HepG2 (cell line): ENCODE measurements at regions not wholly inside any gene's neighbourhood (a gene's known extent, or its start where the extent isn't known, plus 50 kb on each side); places are given as distances from the start of the nearest gene placed in this dataset.

Source experiments
- CBX5 ChIP-seq: sonication (generic); formaldehyde crosslinking; IDR thresholded peaks from 2 replicates; pipeline ENCODE4 v1.4.0; 2020; ENCODE audit warnings: missing genetic modification reagents, borderline replicate concordance
- FOXC1 ChIP-seq: sonication (generic); formaldehyde crosslinking; IDR thresholded peaks from 2 replicates; pipeline ENCODE4 v1.8.0; 2022; ENCODE audit warnings: mild to moderate bottlenecking, missing genetic modification reagents, borderline replicate concordance
- GZF1 ChIP-seq: sonication (generic); formaldehyde crosslinking; IDR thresholded peaks from 2 replicates; pipeline ENCODE4 v1.5.1; 2020; ENCODE audit warnings: mild to moderate bottlenecking, missing genetic modification reagents
- HMGA1 ChIP-seq: sonication (generic); formaldehyde crosslinking; conservative IDR thresholded peaks from 2 replicates; pipeline ENCODE4 v1.4.0; 2020; ENCODE audit warnings: missing genetic modification reagents
- IKZF4 ChIP-seq: sonication (generic); formaldehyde crosslinking; IDR thresholded peaks from 2 replicates; pipeline ENCODE4 v1.5.1; 2020; ENCODE audit warnings: borderline replicate concordance, mild to moderate bottlenecking, low read depth, missing genetic modification reagents; ENCODE audit errors: not compliant biosample characterization
- NFE2L2 ChIP-seq: fragments of 150-350 bp; IDR thresholded peaks from 2 replicates; pipeline ENCODE4 v1.6.1; 2014; ENCODE audit warnings: low read length
- NR1H2 ChIP-seq: sonication (generic); formaldehyde crosslinking; IDR thresholded peaks from 2 replicates; pipeline ENCODE4 v1.8.1; 2022; ENCODE audit warnings: low read depth, missing genetic modification reagents, borderline replicate concordance
- PHB2 ChIP-seq: fragments of 450-650 bp; IDR thresholded peaks from 2 replicates; pipeline ENCODE4 v1.6.1; 2018; ENCODE audit not compliant: partially characterized antibody
- SETDB1 ChIP-seq: sonication (generic); formaldehyde crosslinking; IDR thresholded peaks from 2 replicates; pipeline ENCODE4 v1.5.1; 2020; ENCODE audit warnings: missing genetic modification reagents, mild to moderate bottlenecking, borderline replicate concordance
- TBP ChIP-seq: sonication (generic); formaldehyde crosslinking; IDR thresholded peaks from 2 replicates; pipeline ENCODE4 v1.5.0; 2020; ENCODE audit warnings: missing genetic modification reagents
- ZNF263 ChIP-seq: sonication (generic); formaldehyde crosslinking; IDR thresholded peaks from 2 replicates; pipeline ENCODE4 v1.4.0; 2020; ENCODE audit warnings: missing genetic modification reagents
- ZNF30 ChIP-seq: sonication (generic); formaldehyde crosslinking; IDR thresholded peaks from 2 replicates; pipeline ENCODE4 v1.5.0; 2020; ENCODE audit warnings: mild to moderate bottlenecking, missing genetic modification reagents
- ZNF557 ChIP-seq: sonication (generic); formaldehyde crosslinking; IDR thresholded peaks from 2 replicates; pipeline ENCODE4 v1.4.0; 2020; ENCODE audit warnings: missing genetic modification reagents
- ZNF644 ChIP-seq: IDR thresholded peaks from 2 replicates; pipeline ENCODE4 v1.6.1; 2016; ENCODE audit warnings: low read depth
- ZNF720 ChIP-seq: sonication (generic); formaldehyde crosslinking; IDR thresholded peaks from 2 replicates; pipeline ENCODE4 v1.4.0; 2020; ENCODE audit warnings: missing genetic modification reagents
- TF ChIP-seq, protein P1 (sequence below): sonication (generic); formaldehyde crosslinking; IDR thresholded peaks from 2 replicates; pipeline ENCODE4 v1.5.1; 2020; ENCODE audit warnings: missing genetic modification reagents, mild to moderate bottlenecking, borderline replicate concordance
- TF ChIP-seq, protein P2 (sequence below): sonication (generic); formaldehyde crosslinking; IDR thresholded peaks from 2 replicates; pipeline ENCODE4 v1.4.0; 2020; ENCODE audit warnings: mild to moderate bottlenecking, low read depth, missing genetic modification reagents
- TF ChIP-seq, protein P3 (sequence below): sonication (generic); formaldehyde crosslinking; IDR thresholded peaks from 2 replicates; pipeline ENCODE4 v1.4.0; 2020; ENCODE audit warnings: missing genetic modification reagents, borderline replicate concordance
- TF ChIP-seq, protein P4 (sequence below): sonication (generic); formaldehyde crosslinking; IDR thresholded peaks from 2 replicates; pipeline ENCODE4 v1.8.1; 2023; ENCODE audit warnings: mild to moderate bottlenecking, inconsistent platforms, moderate library complexity, missing genetic modification reagents, borderline replicate concordance
- TF ChIP-seq, protein P5 (sequence below): sonication (generic); formaldehyde crosslinking; IDR thresholded peaks from 2 replicates; pipeline ENCODE4 v1.8.1; 2023; ENCODE audit warnings: mild to moderate bottlenecking, missing genetic modification reagents, borderline replicate concordance

DNA sequence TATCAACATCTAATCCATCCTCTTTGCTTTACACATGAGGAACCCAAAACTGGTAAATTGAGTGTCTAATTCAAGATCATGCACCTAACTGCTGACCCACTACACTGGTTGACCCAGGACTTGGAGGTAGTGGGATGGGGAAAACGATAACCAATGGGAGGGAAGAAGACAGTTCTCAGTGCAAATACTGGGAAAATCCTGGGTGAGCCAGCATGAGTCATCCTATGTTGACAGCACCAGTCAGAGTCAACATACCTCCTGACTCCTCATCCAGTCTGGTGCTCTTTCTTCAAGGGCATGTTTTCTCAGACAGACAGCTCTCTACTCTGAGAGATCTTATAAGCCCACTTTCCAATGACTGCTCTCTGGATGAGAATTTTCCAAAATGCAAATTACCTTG lies 232.8 kb upstream of the PTGER4 start (continued):
- TF ChIP-seq, protein P1, sequence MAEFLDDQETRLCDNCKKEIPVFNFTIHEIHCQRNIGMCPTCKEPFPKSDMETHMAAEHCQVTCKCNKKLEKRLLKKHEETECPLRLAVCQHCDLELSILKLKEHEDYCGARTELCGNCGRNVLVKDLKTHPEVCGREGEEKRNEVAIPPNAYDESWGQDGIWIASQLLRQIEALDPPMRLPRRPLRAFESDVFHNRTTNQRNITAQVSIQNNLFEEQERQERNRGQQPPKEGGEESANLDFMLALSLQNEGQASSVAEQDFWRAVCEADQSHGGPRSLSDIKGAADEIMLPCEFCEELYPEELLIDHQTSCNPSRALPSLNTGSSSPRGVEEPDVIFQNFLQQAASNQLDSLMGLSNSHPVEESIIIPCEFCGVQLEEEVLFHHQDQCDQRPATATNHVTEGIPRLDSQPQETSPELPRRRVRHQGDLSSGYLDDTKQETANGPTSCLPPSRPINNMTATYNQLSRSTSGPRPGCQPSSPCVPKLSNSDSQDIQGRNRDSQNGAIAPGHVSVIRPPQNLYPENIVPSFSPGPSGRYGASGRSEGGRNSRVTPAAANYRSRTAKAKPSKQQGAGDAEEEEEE (CRISPR knock-in tag), result no peak
- TF ChIP-seq ZNF30 (CRISPR knock-in tag) (no peak), IKZF4 (no peak), NFE2L2 (no peak), SETDB1 (CRISPR knock-in tag) (no peak), NR1H2 (CRISPR knock-in tag) (no peak), CBX5 (CRISPR knock-in tag) (0 out of 2 replicates have a peak, but pooled peaks have one; percentile 43), PHB2 (no peak), FOXC1 (CRISPR knock-in tag) (no peak), ZNF644 (CRISPR knock-in tag) (peak; percentile 92), ZNF720 (CRISPR knock-in tag) (no peak), ZNF557 (no peak), TBP (CRISPR knock-in tag) (no peak), ZNF263 (CRISPR knock-in tag) (peak; percentile 92), HMGA1 (no peak), GZF1 (CRISPR knock-in tag) (no peak)
- TF ChIP-seq, protein P2, sequence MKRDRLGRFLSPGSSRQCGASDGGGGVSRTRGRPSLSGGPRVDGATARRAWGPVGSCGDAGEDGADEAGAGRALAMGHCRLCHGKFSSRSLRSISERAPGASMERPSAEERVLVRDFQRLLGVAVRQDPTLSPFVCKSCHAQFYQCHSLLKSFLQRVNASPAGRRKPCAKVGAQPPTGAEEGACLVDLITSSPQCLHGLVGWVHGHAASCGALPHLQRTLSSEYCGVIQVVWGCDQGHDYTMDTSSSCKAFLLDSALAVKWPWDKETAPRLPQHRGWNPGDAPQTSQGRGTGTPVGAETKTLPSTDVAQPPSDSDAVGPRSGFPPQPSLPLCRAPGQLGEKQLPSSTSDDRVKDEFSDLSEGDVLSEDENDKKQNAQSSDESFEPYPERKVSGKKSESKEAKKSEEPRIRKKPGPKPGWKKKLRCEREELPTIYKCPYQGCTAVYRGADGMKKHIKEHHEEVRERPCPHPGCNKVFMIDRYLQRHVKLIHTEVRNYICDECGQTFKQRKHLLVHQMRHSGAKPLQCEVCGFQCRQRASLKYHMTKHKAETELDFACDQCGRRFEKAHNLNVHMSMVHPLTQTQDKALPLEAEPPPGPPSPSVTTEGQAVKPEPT, result no peak
- TF ChIP-seq, protein P3, sequence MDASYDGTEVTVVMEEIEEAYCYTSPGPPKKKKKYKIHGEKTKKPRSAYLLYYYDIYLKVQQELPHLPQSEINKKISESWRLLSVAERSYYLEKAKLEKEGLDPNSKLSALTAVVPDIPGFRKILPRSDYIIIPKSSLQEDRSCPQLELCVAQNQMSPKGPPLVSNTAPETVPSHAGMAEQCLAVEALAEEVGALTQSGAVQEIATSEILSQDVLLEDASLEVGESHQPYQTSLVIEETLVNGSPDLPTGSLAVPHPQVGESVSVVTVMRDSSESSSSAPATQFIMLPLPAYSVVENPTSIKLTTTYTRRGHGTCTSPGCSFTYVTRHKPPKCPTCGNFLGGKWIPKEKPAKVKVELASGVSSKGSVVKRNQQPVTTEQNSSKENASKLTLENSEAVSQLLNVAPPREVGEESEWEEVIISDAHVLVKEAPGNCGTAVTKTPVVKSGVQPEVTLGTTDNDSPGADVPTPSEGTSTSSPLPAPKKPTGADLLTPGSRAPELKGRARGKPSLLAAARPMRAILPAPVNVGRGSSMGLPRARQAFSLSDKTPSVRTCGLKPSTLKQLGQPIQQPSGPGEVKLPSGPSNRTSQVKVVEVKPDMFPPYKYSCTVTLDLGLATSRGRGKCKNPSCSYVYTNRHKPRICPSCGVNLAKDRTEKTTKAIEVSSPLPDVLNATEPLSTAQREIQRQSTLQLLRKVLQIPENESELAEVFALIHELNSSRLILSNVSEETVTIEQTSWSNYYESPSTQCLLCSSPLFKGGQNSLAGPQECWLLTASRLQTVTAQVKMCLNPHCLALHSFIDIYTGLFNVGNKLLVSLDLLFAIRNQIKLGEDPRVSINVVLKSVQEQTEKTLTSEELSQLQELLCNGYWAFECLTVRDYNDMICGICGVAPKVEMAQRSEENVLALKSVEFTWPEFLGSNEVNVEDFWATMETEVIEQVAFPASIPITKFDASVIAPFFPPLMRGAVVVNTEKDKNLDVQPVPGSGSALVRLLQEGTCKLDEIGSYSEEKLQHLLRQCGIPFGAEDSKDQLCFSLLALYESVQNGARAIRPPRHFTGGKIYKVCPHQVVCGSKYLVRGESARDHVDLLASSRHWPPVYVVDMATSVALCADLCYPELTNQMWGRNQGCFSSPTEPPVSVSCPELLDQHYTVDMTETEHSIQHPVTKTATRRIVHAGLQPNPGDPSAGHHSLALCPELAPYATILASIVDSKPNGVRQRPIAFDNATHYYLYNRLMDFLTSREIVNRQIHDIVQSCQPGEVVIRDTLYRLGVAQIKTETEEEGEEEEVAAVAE (CRISPR knock-in tag), result no peak
- TF ChIP-seq, protein P4, sequence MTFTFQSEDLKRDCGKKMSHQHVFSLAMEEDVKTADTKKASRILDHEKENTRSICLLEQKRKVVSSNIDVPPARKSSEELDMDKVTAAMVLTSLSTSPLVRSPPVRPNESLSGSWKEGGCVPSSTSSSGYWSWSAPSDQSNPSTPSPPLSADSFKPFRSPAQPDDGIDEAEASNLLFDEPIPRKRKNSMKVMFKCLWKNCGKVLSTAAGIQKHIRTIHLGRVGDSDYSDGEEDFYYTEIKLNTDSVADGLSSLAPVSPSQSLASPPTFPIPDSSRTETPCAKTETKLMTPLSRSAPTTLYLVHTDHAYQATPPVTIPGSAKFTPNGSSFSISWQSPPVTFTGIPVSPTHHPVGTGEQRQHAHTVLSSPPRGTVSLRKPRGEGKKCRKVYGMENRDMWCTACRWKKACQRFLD (CRISPR knock-in tag), result no peak
- TF ChIP-seq, protein P5, sequence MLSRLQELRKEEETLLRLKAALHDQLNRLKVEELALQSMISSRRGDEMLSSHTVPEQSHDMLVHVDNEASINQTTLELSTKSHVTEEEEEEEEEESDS (CRISPR knock-in tag), result no peak
